ENCODE measurements at regions not wholly inside any gene's neighbourhood (a gene's known extent, or its start where the extent isn't known, plus 50 kb on each side); places are given as distances from the start of the nearest gene placed in this dataset.
"Not testable (repeated sequence)": the region's sequence is repeated elsewhere in the genome, so short reads cannot be mapped to it uniquely, and the experiment has no call there.

DNA sequence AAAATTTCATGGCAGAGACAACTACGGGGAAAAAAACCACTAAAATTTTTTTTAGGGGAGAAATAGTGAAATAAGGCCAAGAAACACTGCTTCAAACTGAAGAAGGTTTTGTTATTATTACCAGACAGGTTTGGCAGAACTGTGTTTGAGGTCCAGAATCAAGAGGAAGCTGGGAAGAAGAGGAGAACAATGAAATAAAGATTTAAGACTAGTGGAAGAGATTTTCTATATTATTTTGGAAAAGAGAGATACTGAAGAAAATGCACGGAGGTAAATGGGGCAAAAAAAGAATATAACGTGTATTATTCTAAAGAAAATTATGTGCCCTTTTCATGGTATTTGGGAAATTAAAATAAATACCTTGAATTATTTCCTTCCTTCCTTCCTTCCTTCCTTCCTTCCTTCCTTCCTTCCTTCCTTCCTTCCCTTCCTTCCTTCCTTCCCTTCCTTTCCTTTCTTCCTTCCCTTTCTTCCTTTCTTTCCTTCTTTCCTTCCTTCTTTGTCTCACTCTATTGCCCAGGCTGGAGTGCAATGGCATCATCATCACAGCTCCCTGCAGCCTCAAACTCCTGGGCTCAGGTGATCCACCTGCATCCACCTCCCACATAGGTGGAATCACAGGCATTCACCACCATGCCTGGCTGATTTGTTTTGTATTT lies 124.3 kb downstream of the GJA1 start:
- DNase-seq = no peak
- Mint-ChIP-seq H3K36me3 (no peaks in the 10 kb centered on the region), H3K4me3 (no peak overlapping the region), H3K4me1 (no peaks in the 10 kb centered on the region), H3K9me3 (peaks cover 0 to 17% (median 12%) of the 10 kb centered on the region in 6 donors), H3K27me3 (ENCODE audit: low read depth in 3 of 3) (peaks cover 0 to 4% (median 0%) of the 10 kb centered on the region in 3 donors), H3K27ac (no peak overlapping the region)

DNA sequence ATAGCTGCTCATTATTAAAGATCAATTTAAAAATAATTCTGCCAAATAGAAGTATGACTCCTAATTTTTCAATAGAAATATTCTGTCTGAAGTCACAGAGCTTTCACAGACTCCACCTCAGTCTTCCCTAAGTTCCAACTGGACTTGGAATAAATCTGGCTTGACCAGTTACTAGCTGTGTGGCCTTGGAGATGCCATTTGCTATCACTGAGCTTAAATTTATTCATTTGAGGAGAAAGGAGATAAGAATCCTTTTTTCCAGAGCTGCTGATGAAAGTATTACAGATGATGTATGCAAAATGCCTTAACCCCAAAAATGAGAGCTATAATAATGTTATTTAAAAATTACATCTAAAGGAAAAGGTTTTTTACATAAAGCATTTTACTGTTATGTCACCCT lies 125.0 kb downstream of the GJA1 start:
- DNase-seq = no peak
- Mint-ChIP-seq H3K27me3 (ENCODE audit: low read depth in 3 of 3) (peaks cover 0 to 4% (median 0%) of the 10 kb centered on the region in 3 donors), H3K4me3 (no peak overlapping the region), H3K27ac (no peak overlapping the region), H3K4me1 (no peaks in the 10 kb centered on the region), H3K36me3 (no peaks in the 10 kb centered on the region), H3K9me3 (peaks cover 0 to 20% (median 15%) of the 10 kb centered on the region in 6 donors)

DNA sequence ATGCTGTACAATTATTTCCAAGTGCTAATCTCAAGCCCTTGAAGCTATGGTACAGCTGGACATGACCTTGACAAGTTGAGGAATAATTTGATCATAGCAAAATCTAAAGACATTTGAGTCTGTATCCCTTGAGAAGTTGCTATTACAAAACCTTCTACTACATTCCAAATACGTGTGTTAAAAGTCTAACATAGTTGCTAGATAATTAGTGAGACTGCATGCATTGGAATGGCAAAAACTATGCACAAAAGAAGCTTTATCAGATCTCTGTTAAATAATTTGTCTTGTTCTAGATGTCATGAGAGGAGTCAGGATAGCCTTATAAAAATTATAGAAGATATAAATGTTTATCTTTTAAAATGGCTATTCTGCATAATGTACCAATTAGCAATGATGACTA lies 127.8 kb downstream of the GJA1 start:
- DNase-seq = no peak
- peaks cover 2 to 18% (median 14%) of the 10 kb centered on the region in 6 donors for H3K9me3 Mint-ChIP-seq
- H3K4me1 Mint-ChIP-seq = no peaks in the 10 kb centered on the region
- H3K4me3 Mint-ChIP-seq = no peak overlapping the region
- H3K27ac Mint-ChIP-seq = no peak overlapping the region
- H3K27me3 Mint-ChIP-seq (ENCODE audit: low read depth in 3 of 3) = peaks cover 0 to 4% (median 0%) of the 10 kb centered on the region in 3 donors
- H3K36me3 Mint-ChIP-seq = no peaks in the 10 kb centered on the region

DNA sequence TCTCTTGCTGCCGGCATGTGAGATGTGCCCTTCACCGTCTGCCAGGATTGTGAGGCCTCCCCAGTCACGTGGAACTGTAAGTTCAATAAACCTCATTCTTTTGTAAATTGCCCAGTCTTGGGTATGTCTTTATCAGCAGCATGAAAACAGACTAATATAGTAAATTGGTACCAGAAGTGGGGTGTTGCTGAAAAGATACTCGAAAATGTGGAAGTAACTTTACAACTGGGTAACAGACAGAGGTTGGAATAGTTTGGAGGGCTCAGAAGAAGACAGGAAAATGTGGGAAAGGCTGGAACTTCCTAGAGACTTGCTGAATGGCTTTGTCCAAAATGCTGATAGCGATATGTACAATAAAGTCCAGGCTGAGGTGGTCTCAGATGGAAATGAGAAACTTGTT lies 129.1 kb downstream of the GJA1 start:
- not testable (repeated sequence) for H3K36me3 Mint-ChIP-seq; H3K27ac Mint-ChIP-seq; H3K4me3 Mint-ChIP-seq; DNase-seq; H3K4me1 Mint-ChIP-seq; H3K27me3 Mint-ChIP-seq (ENCODE audit: low read depth in 3 of 3)
- H3K9me3 Mint-ChIP-seq = peaks cover 2 to 19% (median 17%) of the 10 kb centered on the region in 6 donors

DNA sequence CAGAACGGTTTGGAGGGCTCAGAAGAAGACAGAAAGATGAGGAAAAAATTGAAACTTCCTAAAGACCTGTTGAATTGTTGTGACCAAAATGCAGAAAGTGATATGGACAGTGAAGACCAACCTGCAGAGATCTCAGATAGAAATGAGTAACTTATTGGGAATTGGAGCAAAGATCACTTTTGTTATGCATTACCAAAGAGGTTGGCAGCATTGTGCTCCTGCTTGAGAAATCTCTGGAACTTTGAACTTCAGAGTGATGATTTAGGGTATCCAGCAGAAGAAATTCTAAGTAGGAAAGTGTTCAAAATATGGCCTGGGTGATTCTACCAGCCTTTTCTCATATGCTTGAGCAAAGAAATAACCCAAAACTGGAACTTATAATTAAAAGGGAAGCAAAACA lies 136.0 kb downstream of the GJA1 start:
- Mint-ChIP-seq H3K4me3 (no peak overlapping the region), H3K27ac (no peak overlapping the region), H3K27me3 (ENCODE audit: low read depth in 3 of 3) (peaks cover 0 to 2% (median 1%) of the 10 kb centered on the region in 3 donors), H3K4me1 (no peaks in the 10 kb centered on the region), H3K9me3 (peaks cover 4 to 14% (median 12%) of the 10 kb centered on the region in 6 donors), H3K36me3 (no peaks in the 10 kb centered on the region)
- no peak for DNase-seq

DNA sequence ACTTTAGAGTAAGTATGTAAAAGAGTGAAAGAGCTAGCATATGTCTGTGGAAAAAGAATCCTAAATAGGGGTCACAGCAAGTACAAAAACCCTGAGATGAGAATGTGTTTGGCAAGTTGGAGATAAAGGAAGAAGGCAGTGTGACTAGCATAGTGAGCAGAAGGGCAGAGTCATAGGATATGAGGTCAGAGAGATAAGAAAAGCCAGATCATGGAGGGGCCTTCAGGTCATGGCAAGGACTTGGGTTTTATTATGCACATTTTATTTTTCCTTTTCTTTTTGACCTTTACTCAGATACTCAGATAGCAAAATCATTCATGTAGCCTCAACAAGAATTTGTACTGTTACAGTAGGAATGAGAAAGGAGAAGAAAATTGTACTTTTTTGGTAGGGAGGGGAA lies 138.0 kb downstream of the GJA1 start:
- H3K4me3 Mint-ChIP-seq = no peak overlapping the region
- no peaks in the 10 kb centered on the region for H3K4me1 Mint-ChIP-seq
- no peak overlapping the region for H3K27ac Mint-ChIP-seq
- no peak for DNase-seq
- H3K36me3 Mint-ChIP-seq = no peaks in the 10 kb centered on the region
- H3K27me3 Mint-ChIP-seq (ENCODE audit: low read depth in 3 of 3) = peaks cover 1 to 3% (median 2%) of the 10 kb centered on the region in 3 donors
- peaks cover 4 to 14% (median 11%) of the 10 kb centered on the region in 6 donors for H3K9me3 Mint-ChIP-seq

DNA sequence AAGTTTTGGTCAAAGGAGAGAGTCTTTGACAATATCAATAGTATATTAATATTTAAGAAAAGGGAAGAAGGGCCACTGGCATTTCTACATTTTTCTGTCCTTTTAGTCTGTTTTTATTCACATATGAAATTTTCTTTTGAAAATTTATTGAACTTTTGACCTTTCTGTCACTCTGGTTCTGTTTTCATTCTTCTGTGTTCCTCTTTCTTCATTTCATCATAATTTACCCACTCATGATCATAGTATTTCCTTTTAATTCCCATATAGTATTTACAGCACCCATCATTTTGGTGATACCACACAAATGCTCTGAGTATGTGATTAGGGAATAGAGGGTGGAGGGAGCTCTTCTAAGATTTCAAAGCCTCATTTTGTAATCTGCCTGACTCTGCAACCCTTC lies 142.8 kb downstream of the GJA1 start:
- H3K27me3 Mint-ChIP-seq (ENCODE audit: low read depth in 3 of 3) = peaks cover 0 to 2% (median 1%) of the 10 kb centered on the region in 3 donors
- no peak for DNase-seq
- H3K4me3 Mint-ChIP-seq = no peak overlapping the region
- H3K36me3 Mint-ChIP-seq = no peaks in the 10 kb centered on the region
- peaks cover 2 to 10% (median 5%) of the 10 kb centered on the region in 6 donors for H3K9me3 Mint-ChIP-seq
- H3K27ac Mint-ChIP-seq = no peak overlapping the region
- no peaks in the 10 kb centered on the region for H3K4me1 Mint-ChIP-seq

DNA sequence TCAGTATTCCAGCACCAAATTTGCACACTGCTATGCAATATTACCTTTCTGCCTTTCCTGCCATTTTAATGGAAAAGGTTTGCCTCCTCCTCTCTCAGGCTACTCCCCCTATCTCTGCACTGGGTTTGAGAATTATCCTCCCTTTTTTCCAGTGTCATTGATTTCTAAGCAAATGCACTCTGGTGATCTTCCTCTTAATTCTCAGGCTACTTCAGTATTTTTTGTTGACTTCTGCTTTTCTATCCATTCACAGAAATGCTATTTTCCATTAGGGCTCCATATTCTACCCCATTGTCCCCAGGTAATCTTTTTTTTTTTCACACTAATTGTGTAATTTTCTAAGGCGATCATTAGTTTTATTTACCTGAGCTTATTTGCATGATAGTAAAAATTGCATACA lies 144.0 kb downstream of the GJA1 start:
- H3K27me3 Mint-ChIP-seq (ENCODE audit: low read depth in 3 of 3) = peaks cover 0 to 2% (median 1%) of the 10 kb centered on the region in 3 donors
- H3K9me3 Mint-ChIP-seq = peaks cover 0 to 10% (median 1%) of the 10 kb centered on the region in 6 donors
- H3K36me3 Mint-ChIP-seq = no peaks in the 10 kb centered on the region
- H3K4me3 Mint-ChIP-seq = no peak overlapping the region
- no peak overlapping the region for H3K27ac Mint-ChIP-seq
- no peak for DNase-seq
- H3K4me1 Mint-ChIP-seq = no peaks in the 10 kb centered on the region

DNA sequence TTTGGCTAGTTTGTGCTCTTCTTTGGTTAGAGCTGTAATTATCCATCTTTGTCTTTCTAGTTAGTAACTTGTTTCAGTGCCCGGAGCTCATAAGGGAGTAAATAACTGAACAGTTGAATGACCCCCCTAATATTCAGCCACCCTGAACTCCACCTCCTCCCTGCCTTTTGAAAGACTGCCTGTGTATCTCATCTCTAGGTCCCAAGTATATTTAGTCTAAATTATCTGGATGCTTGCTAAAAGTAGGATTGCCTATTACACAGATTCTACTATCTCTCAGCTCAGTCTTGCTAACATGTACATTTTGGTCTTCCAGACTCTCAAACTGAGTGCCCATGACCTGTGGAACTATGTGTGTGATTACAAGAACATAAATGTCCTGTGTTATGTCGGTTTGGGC lies 145.9 kb downstream of the GJA1 start:
- Mint-ChIP-seq H3K9me3 (peaks cover 1 to 14% (median 4%) of the 10 kb centered on the region in 6 donors), H3K27me3 (ENCODE audit: low read depth in 3 of 3) (peaks cover 0 to 2% (median 1%) of the 10 kb centered on the region in 3 donors), H3K4me1 (no peaks in the 10 kb centered on the region), H3K36me3 (no peaks in the 10 kb centered on the region), H3K27ac (no peak overlapping the region), H3K4me3 (no peak overlapping the region)
- no peak for DNase-seq

DNA sequence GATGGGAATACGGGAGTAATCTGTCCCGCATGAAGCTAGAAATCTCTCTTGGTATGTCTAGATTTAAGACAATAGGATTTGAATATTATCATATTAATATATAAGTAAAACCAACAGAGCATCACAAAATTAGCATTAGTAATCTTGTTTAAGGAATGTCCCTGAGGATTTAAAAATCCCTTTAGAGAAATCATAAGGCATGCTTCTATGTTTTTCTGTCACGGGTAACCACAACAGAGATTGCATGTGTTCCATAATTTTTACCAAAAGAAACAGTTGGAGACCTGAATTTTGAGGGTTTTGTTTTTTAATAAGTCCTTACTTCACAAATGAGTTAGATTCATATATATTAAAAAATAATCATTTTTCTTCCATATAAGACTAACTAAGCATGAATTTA lies 146.8 kb downstream of the GJA1 start:
- Mint-ChIP-seq H3K4me3 (no peak overlapping the region), H3K27me3 (ENCODE audit: low read depth in 3 of 3) (peaks cover 0 to 2% (median 1%) of the 10 kb centered on the region in 3 donors), H3K4me1 (no peaks in the 10 kb centered on the region), H3K9me3 (peaks cover 1 to 14% (median 4%) of the 10 kb centered on the region in 6 donors), H3K36me3 (no peaks in the 10 kb centered on the region), H3K27ac (no peak overlapping the region)
- DNase-seq = no peak

DNA sequence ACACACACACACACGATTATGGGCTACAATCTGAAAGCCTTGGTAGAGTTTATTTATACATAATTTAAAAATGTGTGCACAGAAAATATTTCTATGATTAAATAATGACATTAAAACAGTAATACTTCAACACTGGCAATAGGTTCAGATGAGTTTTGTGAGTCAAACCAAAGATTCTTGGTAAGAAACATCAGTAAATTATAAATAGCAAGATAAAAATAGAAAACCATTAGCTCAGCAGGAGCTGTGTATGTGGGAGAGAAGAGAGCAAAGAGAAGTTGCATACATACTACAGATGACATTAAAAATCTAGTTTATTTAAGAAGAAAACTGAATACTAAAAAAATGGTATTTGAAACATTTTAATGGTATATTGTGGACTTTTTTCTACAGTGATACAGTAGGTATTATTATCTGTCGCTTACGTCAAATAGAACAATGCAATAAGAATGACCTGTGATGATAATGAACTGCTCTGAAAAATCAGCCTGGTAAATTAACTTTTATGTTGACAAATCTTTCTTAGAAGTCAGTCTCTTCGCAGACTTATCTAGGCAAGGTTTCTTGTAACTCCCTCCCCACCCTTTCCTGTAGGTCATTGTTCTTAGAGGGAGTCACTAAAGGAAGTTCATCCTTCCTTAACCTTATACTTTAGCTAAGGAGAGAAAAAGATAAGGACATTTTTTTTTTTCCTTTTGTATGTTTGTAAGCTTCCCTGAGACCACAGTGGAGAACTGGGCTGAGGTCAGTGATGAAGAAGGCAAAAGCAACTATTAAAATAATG lies 149.3 kb downstream of the GJA1 start:
- no peak overlapping the region for H3K27ac Mint-ChIP-seq
- H3K36me3 Mint-ChIP-seq = no peaks in the 10 kb centered on the region
- H3K27me3 Mint-ChIP-seq (ENCODE audit: low read depth in 3 of 3) = peaks cover 0 to 2% (median 0%) of the 10 kb centered on the region in 3 donors
- no peak for DNase-seq
- no peaks in the 10 kb centered on the region for H3K4me1 Mint-ChIP-seq
- peaks cover 1 to 12% (median 4%) of the 10 kb centered on the region in 6 donors for H3K9me3 Mint-ChIP-seq
- no peak overlapping the region for H3K4me3 Mint-ChIP-seq

DNA sequence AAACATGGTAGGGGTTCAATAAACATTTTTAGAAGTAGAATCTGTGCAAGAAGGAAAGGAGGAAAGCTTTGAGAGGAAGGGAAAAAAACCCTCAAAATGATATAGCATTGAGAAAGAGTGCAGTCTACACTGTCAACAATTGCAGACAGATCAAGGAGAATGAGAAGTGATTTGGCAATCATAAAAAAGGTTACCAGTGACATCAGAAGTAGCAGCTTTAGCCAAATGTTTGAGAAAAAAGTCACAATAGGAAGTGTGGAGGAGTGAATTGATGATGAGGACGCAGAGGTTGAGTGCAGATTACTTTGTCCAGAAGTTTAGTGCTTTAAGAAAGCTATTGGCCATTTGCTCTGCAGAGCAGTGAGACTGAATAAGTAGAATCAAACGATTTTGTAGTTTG lies 155.0 kb downstream of the GJA1 start:
- Mint-ChIP-seq H3K4me1 (no peaks in the 10 kb centered on the region), H3K36me3 (no peaks in the 10 kb centered on the region), H3K27ac (no peak overlapping the region), H3K9me3 (peaks cover 0 to 13% (median 3%) of the 10 kb centered on the region in 6 donors), H3K27me3 (ENCODE audit: low read depth in 3 of 3) (peaks cover 0 to 2% (median 0%) of the 10 kb centered on the region in 3 donors), H3K4me3 (no peak overlapping the region)
- DNase-seq = no peak

DNA sequence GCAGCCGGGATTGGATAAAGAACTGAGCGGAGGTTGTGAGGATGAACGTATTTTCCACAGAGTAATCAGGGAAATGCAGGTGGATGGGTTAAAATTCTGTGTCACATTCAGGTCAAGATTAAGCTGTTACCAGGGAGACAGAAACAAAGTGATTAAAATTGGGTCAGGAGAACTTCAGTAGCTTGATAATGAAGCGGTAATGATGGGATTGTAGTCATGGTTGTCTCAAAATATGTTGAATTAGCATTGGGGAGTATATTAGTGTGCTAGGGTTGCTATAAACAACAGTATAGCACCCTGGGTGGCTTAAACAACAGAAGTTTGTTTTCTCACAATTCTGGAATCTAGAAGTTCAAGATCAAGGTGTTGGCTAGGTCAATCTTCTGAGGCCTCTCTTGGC lies 155.5 kb downstream of the GJA1 start:
- no peak overlapping the region for H3K27ac Mint-ChIP-seq
- H3K27me3 Mint-ChIP-seq (ENCODE audit: low read depth in 3 of 3) = peaks cover 0 to 2% (median 0%) of the 10 kb centered on the region in 3 donors
- DNase-seq = no peak
- H3K4me1 Mint-ChIP-seq = no peaks in the 10 kb centered on the region
- H3K36me3 Mint-ChIP-seq = no peaks in the 10 kb centered on the region
- H3K4me3 Mint-ChIP-seq = no peak overlapping the region
- H3K9me3 Mint-ChIP-seq = peaks cover 0 to 18% (median 3%) of the 10 kb centered on the region in 6 donors

DNA sequence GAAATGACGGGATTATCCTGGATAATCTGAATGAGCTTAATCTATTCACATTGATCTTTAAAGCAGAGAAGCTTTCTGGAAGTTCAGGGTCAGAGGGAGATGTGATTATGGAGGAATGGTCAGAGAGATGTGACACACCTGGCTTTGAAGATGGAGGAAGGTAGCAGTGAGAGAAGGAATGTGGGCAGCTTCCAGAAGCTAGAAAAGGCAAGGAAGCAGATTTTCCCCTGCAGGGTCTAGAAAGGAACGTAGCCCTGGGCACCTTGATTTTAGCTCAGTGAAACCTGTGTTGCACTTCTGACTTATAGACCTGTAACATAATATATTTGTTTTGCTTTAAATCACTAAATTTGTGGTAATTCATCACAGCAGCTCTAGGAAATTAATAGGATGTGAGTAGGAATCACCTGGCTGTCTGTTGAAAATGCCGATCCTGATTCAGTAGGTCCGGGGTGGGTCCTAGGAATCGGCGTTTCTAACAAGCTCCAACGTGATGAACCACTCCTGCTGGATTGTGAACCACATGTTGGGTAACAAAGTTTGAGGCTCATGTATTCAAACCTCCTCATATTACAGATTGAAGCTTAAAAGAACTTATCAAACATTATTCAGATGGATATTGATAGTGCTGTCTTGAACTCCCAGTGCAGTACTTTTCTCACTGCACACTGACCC lies 157.0 kb downstream of the GJA1 start:
- Mint-ChIP-seq H3K27ac (no peak overlapping the region), H3K36me3 (no peaks in the 10 kb centered on the region), H3K27me3 (ENCODE audit: low read depth in 3 of 3) (peaks cover 0 to 2% (median 0%) of the 10 kb centered on the region in 3 donors), H3K4me3 (no peak overlapping the region), H3K4me1 (no peaks in the 10 kb centered on the region), H3K9me3 (peaks cover 0 to 18% (median 3%) of the 10 kb centered on the region in 6 donors)
- DNase-seq = no peak

All from immature natural killer cell (primary cell).